ENCODE measurements at regions not wholly inside any gene's neighbourhood (a gene's known extent, or its start where the extent isn't known, plus 50 kb on each side); places are given as distances from the start of the nearest gene placed in this dataset.

- DNase-seq (ENCODE audit: low spot score) (no peak), ATAC-seq (ENCODE audit: low FRiP score) (no peak)
- TF ChIP-seq, protein P1, sequence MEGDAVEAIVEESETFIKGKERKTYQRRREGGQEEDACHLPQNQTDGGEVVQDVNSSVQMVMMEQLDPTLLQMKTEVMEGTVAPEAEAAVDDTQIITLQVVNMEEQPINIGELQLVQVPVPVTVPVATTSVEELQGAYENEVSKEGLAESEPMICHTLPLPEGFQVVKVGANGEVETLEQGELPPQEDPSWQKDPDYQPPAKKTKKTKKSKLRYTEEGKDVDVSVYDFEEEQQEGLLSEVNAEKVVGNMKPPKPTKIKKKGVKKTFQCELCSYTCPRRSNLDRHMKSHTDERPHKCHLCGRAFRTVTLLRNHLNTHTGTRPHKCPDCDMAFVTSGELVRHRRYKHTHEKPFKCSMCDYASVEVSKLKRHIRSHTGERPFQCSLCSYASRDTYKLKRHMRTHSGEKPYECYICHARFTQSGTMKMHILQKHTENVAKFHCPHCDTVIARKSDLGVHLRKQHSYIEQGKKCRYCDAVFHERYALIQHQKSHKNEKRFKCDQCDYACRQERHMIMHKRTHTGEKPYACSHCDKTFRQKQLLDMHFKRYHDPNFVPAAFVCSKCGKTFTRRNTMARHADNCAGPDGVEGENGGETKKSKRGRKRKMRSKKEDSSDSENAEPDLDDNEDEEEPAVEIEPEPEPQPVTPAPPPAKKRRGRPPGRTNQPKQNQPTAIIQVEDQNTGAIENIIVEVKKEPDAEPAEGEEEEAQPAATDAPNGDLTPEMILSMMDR (IDR thresholded peaks at IDR 0.05), result no peak
Measured at GRCh38 chr6:132135409-132135808, 184.2 kb upstream of the CCN2 start.

GRCh38 chr6:132133736-132134445 is 182.7 kb upstream of the CCN2 start:
- no peak for ATAC-seq (ENCODE audit: low FRiP score)
- no peak for DNase-seq (ENCODE audit: low spot score)
- TF ChIP-seq, protein P1 (IDR thresholded peaks at IDR 0.05), result no peak

DNA sequence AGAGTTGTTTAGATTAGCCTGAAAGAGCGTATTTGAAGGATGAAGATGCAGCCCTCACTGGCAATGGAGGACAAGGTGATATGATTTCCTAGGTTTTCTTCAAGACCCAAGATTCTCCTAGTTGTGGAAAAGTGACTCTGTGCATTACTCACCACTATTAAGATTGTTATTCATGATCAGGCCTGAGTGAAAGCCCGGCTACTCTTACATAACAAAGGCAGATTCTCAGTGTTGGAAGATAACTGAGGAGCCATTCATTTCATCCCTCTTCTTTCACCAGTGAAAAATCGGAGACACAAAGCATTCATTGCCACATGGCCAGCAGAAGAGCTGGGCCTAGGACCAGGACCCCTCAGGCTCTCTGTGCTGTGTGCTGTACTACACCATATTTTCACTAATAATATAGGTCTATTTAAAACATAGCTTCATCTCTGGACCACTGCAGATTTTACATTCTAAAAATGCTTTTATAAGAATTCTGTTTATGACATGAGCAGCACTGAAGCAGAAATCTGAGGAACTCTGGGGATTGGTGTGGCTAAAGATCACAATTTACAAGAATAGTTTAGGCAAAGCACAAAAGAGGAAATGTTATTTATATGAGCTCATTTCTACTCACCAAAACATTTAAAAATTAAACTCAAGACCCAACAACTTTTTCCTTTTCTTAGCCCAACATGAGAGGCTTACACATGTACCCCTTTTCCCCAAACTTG is 181.9 kb upstream of the CCN2 start:
- TF ChIP-seq, protein P1 (IDR thresholded peaks at IDR 0.05), result no peak
- no peak for DNase-seq (ENCODE audit: low spot score)
- ATAC-seq (ENCODE audit: low FRiP score), result no peak

GRCh38 chr6:132132422-132132821 is 181.2 kb upstream of the CCN2 start:
- TF ChIP-seq, protein P1 (IDR thresholded peaks at IDR 0.05), result no peak
- no peak for DNase-seq (ENCODE audit: low spot score)
- no peak for ATAC-seq (ENCODE audit: low FRiP score)

DNA sequence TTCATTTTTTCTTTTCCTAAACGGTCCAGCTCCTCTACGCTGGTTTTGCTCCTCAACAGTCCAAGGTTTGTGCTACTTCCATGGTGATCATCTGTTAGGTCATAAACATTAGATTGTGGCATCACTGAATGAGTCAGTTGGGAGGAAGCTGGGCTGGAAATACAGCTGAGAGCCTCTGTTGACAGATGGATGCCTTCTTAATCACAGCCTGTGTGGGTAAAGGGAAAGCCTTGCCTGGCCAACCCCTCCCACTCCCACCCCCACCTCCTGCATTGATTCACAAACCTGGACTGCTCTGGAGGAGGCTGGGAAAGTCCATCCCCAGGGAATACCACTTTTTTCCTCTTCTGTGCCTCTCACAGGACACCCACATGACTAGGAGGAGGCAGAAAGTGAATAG is 180.6 kb upstream of the CCN2 start:
- TF ChIP-seq, protein P1 (IDR thresholded peaks at IDR 0.05), result no peak
- ATAC-seq (ENCODE audit: low FRiP score) (peak; percentile 96), DNase-seq (ENCODE audit: low spot score) (no peak)

DNA sequence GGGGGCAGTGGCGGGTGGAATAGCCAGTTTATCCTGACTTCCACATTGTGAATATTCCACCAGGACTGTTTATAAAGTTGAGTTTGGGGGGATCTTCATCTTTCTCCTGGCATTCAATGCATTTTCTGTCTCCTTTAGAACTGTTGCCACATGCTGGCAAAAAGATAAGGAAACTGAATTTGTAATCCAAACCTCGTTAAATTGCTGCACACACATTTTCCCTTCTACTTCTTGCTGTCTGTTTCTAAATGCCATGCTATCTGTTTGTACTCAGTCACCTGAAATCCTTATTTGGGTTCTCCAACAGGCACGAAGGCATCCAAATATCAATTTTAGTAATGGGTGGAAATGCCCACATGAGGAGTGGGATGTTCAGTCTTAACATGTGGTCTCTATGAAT is 180.2 kb upstream of the CCN2 start:
- TF ChIP-seq, protein P1 (IDR thresholded peaks at IDR 0.05), result no peak
- ATAC-seq (ENCODE audit: low FRiP score) (peak; percentile 10), DNase-seq (ENCODE audit: low spot score) (no peak)
